HEK293 (cell line): ENCODE measurements at regions not wholly inside any gene's neighbourhood (a gene's known extent, or its start where the extent isn't known, plus 50 kb on each side); places are given as distances from the start of the nearest gene placed in this dataset.

Experiments
- CTCF ChIA-PET: fragments of 350-600 bp; formaldehyde crosslinking; extraction: SDS; loops from one replicate; lab custom pipeline; 2021; ENCODE audit warnings: antibody characterized with exemption; lab: Yijun Ruan, JAX
- POLR2A ChIA-PET: fragments of 300-600 bp; formaldehyde crosslinking; extraction: SDS; loops from one replicate; lab custom pipeline; 2020; ENCODE audit warnings: antibody characterized with exemption, inconsistent platforms; lab: Yijun Ruan, JAX
- H3K27ac ChIP-seq: fragments of 200-500 bp; sonication (Bioruptor generic); 2 replicates; pipeline ENCODE4 v1.5.1; 2014; ENCODE audit warnings: low read depth, low read length, control low read depth, inconsistent platforms; ENCODE audit errors: extremely low read depth
- H3K36me3 ChIP-seq, 2 experiments: fragments of 200-500 bp in 1 of 2; sonication (Bioruptor generic) in 1 of 2; 1 replicate in 1 of 2; 2 replicates in 1 of 2; pipeline ENCODE4 v1.5.1; 2014 to 2017; ENCODE audit warnings: inconsistent platforms in 2 of 2, low read length in 2 of 2; ENCODE audit not compliant: control insufficient read depth in 2 of 2, insufficient read depth in 1 of 2
- H3K4me1 ChIP-seq: fragments of 200-500 bp; sonication (Bioruptor generic); 2 replicates; pipeline ENCODE4 v1.5.1; 2014; ENCODE audit warnings: mild to moderate bottlenecking, low read length, inconsistent platforms; ENCODE audit not compliant: control insufficient read depth, insufficient read depth
- H3K4me3 ChIP-seq: 2 replicates; pipeline ENCODE4 v1.5.1; 2011; ENCODE audit warnings: low read depth, mild to moderate bottlenecking, control low read depth, low read length, moderate library complexity
- H3K9me3 ChIP-seq: fragments of 200-500 bp; sonication (Bioruptor generic); 2 replicates; pipeline ENCODE4 v1.5.1; 2014; ENCODE audit warnings: low read depth, low read length, inconsistent platforms; ENCODE audit not compliant: control insufficient read depth, insufficient read depth
- ATF2 ChIP-seq: fragments of 450-650 bp; formaldehyde crosslinking; IDR thresholded peaks from 2 replicates; pipeline ENCODE4 v1.5.1; 2016; ENCODE audit warnings: missing biosample characterization, missing genetic modification characterization, low read depth
- GLI2 ChIP-seq: fragments of 450-650 bp; formaldehyde crosslinking; IDR thresholded peaks from 2 replicates; pipeline ENCODE4; 2017; ENCODE audit warnings: missing biosample characterization, missing genetic modification characterization, low read depth, borderline replicate concordance
- HOXA7 ChIP-seq: sonication (generic); formaldehyde crosslinking; IDR thresholded peaks from 2 replicates; pipeline ENCODE4 v1.8.1; 2022; ENCODE audit warnings: missing genetic modification reagents, borderline replicate concordance
- KLF1 ChIP-seq: fragments of 450-650 bp; formaldehyde crosslinking; IDR thresholded peaks from 2 replicates; pipeline ENCODE4 v1.5.1; 2016; ENCODE audit warnings: missing biosample characterization, missing genetic modification characterization
- MZF1 ChIP-seq: fragments of 450-650 bp; formaldehyde crosslinking; IDR thresholded peaks from 2 replicates; pipeline ENCODE4 v1.5.1; 2017; ENCODE audit warnings: missing biosample characterization, missing genetic modification characterization, borderline replicate concordance
- PBX3 ChIP-seq: sonication (generic); formaldehyde crosslinking; IDR thresholded peaks from 2 replicates; pipeline ENCODE4 v1.8.1; 2022; ENCODE audit warnings: mild to moderate bottlenecking, moderate library complexity, missing genetic modification reagents
- WT1 ChIP-seq: fragments of 450-650 bp; formaldehyde crosslinking; IDR thresholded peaks from 2 replicates; pipeline ENCODE4 v1.5.1; 2016; ENCODE audit warnings: missing biosample characterization, missing genetic modification characterization
- ZBTB20 ChIP-seq: fragments of 450-650 bp; formaldehyde crosslinking; IDR thresholded peaks from 2 replicates; pipeline ENCODE4 v1.5.1; 2016; ENCODE audit warnings: missing biosample characterization, missing genetic modification characterization
- ZBTB48 ChIP-seq: fragments of 450-650 bp; formaldehyde crosslinking; IDR thresholded peaks from 2 replicates; pipeline ENCODE4 v1.5.1; 2016; ENCODE audit warnings: missing biosample characterization, missing genetic modification characterization
- ZBTB8A ChIP-seq: fragments of 450-650 bp; formaldehyde crosslinking; IDR thresholded peaks from 2 replicates; pipeline ENCODE4 v1.5.1; 2016; ENCODE audit warnings: missing biosample characterization, missing genetic modification characterization
- ZFP69B ChIP-seq: fragments of 450-650 bp; formaldehyde crosslinking; IDR thresholded peaks from 2 replicates; pipeline ENCODE4 v1.5.1; 2016; ENCODE audit warnings: missing biosample characterization, missing genetic modification characterization
- ZNF19 ChIP-seq: fragments of 450-650 bp; formaldehyde crosslinking; IDR thresholded peaks from 2 replicates; pipeline ENCODE4; 2016; ENCODE audit warnings: missing biosample characterization, missing genetic modification characterization, low read depth
- ZNF214 ChIP-seq: fragments of 450-650 bp; formaldehyde crosslinking; IDR thresholded peaks from 2 replicates; pipeline ENCODE4 v1.5.1; 2017; ENCODE audit warnings: missing biosample characterization, mild to moderate bottlenecking, missing genetic modification characterization, borderline replicate concordance
- ZNF513 ChIP-seq: fragments of 450-650 bp; IDR thresholded peaks from 2 replicates; pipeline ENCODE4 v1.5.1; 2018; ENCODE audit warnings: missing biosample characterization, missing genetic modification characterization
- ZNF518A ChIP-seq: fragments of 450-650 bp; formaldehyde crosslinking; conservative IDR thresholded peaks from 2 replicates; pipeline ENCODE4 v1.5.1; 2016; ENCODE audit warnings: low read depth, missing biosample characterization, missing genetic modification characterization
- ZNF561 ChIP-seq: fragments of 450-650 bp; IDR thresholded peaks from 2 replicates; pipeline ENCODE4 v1.5.1; 2018; ENCODE audit warnings: missing biosample characterization, missing genetic modification characterization, borderline replicate concordance
- ZNF704 ChIP-seq: fragments of 450-650 bp; formaldehyde crosslinking; IDR thresholded peaks from 2 replicates; pipeline ENCODE4 v1.5.1; 2016; ENCODE audit warnings: missing biosample characterization, missing genetic modification characterization
- ZNF707 ChIP-seq: fragments of 450-650 bp; formaldehyde crosslinking; IDR thresholded peaks from 2 replicates; pipeline ENCODE4 v1.5.1; 2016; ENCODE audit warnings: missing biosample characterization, missing genetic modification characterization
- ZNF747 ChIP-seq: fragments of 450-650 bp; formaldehyde crosslinking; IDR thresholded peaks from 2 replicates; pipeline ENCODE4 v1.5.1; 2016; ENCODE audit warnings: missing biosample characterization, missing genetic modification characterization
- TF ChIP-seq, protein P1 (sequence below): fragments of 450-650 bp; formaldehyde crosslinking; IDR thresholded peaks from 2 replicates; pipeline ENCODE4 v1.5.1; 2017; ENCODE audit warnings: missing biosample characterization, missing genetic modification characterization

DNA sequence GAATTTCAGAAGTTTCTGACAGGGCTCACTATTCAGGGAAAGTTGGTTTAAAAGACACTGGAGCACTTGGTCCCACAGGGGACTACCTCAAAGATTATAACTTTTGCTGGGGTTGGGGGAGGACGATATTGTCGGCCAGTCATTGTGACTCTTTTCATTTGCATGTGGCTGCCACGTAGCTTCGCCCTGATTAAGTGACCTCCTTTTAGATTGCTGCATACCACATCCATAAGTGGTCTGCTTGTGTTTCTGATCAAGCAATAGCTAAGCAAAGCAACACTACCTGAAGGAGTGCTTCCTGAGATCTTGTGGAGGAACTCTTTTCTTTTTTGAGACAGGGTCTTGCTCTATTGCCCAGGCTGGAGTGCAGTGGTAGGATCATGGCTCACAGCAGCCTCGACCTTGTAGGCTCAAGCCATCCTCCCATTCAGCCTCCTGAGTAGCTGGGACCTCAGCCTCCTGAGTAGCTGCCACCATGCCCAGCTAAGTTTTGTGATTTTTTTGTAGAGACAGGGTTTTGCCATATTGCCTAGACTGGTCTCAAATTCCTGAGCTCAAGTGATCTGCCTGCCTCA, 691.3 kb downstream of the EPM2A start:
- POLR2A ChIA-PET = no interaction called here
- Histone ChIP-seq H3K4me3 (no peak overlapping the region), H3K36me3 (no peaks in the 10 kb centered on the region), H3K9me3 (no peaks in the 10 kb centered on the region; the same call in 1 of the 2 replicates), H3K27ac (no peak overlapping the region), H3K4me1 (no peaks in the 10 kb centered on the region)
- TF ChIP-seq PBX3 (CRISPR knock-in tag) = no peak
- TF ChIP-seq ZFP69B (tag by site-specific recombination) = no peak
- TF ChIP-seq GLI2 (tag by site-specific recombination) = no peak
- no peak for TF ChIP-seq ZNF19 (tag by site-specific recombination)
- TF ChIP-seq MZF1 = no peak
- TF ChIP-seq ZBTB48 (tag by site-specific recombination) = no peak
- TF ChIP-seq ZNF747 = no peak
- no peak for TF ChIP-seq ZNF704 (tag by site-specific recombination)
- no peak for TF ChIP-seq ZBTB20 (tag by site-specific recombination)
- TF ChIP-seq ZBTB8A (tag by site-specific recombination) = no peak
- TF ChIP-seq, protein P1, sequence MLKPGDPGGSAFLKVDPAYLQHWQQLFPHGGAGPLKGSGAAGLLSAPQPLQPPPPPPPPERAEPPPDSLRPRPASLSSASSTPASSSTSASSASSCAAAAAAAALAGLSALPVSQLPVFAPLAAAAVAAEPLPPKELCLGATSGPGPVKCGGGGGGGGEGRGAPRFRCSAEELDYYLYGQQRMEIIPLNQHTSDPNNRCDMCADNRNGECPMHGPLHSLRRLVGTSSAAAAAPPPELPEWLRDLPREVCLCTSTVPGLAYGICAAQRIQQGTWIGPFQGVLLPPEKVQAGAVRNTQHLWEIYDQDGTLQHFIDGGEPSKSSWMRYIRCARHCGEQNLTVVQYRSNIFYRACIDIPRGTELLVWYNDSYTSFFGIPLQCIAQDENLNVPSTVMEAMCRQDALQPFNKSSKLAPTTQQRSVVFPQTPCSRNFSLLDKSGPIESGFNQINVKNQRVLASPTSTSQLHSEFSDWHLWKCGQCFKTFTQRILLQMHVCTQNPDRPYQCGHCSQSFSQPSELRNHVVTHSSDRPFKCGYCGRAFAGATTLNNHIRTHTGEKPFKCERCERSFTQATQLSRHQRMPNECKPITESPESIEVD = no peak
- CTCF ChIA-PET = interaction anchor here (1.0 kb wide), 1 partner anchor 16 kb away, joined by 3 read pairs; no protein-coding TSS in a partner anchor

DNA sequence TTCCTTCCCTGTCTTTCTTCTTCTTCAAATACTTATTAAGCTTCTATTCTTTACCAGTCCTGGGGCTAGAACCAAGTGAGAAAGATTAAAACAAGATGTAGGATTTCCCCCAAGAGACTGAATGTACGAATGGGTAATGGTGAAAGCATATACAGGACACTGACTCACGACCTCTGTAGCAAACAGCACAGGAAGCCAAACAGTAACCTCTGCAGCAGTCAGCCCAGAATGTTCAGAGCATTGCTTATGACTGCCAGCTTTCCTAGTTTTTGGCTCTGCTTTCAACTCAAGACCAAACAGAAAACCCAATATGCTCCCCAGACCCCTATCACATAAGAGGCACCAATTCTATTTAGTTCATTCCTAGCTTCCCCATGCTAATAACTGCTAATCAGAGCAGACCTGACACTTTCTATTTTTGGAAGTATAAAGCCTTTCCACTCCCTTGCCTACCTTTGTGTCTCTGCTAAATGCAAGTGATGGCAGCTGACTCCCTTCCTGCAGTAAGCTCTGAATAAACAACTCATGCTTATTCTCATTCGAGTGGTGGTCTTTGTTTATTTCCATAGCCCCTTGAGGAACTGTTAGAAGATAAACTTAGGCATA, 690.6 kb downstream of the EPM2A start:
- Histone ChIP-seq H3K27ac (no peak overlapping the region), H3K4me1 (no peaks in the 10 kb centered on the region), H3K4me3 (no peak overlapping the region), H3K9me3 (no peaks in the 10 kb centered on the region; the same call in 1 of the 2 replicates), H3K36me3 (no peaks in the 10 kb centered on the region)
- ChIA-PET CTCF (interaction anchor here (0.5 to 1.0 kb wide), 2 partner anchors 17 to 1465 kb away, joined by 3 read pairs; no protein-coding TSS in a partner anchor), POLR2A (no interaction called here)
- TF ChIP-seq ZNF518A (tag by site-specific recombination) (no peak), WT1 (tag by site-specific recombination) (no peak), HOXA7 (CRISPR knock-in tag) (no peak), GLI2 (tag by site-specific recombination) (no peak), ZNF214 (tag by site-specific recombination) (no peak), ATF2 (no peak), ZNF561 (tag by site-specific recombination) (no peak), ZNF513 (tag by site-specific recombination) (no peak), ZNF707 (tag by site-specific recombination) (no peak), ZBTB8A (tag by site-specific recombination) (no peak), KLF1 (tag by site-specific recombination) (no peak)
